Neuron (in vitro differentiated cells): ENCODE measurements at regions not wholly inside any gene's neighbourhood (a gene's known extent, or its start where the extent isn't known, plus 50 kb on each side); places are given as distances from the start of the nearest gene placed in this dataset.
"Not testable (repeated sequence)": the region's sequence is repeated elsewhere in the genome, so short reads cannot be mapped to it uniquely, and the experiment has no call there.

Experiments used
- H2AFZ ChIP-seq: one replicate; pipeline ENCODE4 v1.6.1; 2013; ENCODE audit warnings: low read depth, mild to moderate bottlenecking, inconsistent platforms, low read length, moderate library complexity
- H3K27me3 ChIP-seq: one replicate; pipeline ENCODE4 v1.6.1; 2013; ENCODE audit warnings: low read length; ENCODE audit not compliant: insufficient read depth
- H3K36me3 ChIP-seq: one replicate; pipeline ENCODE4 v1.6.1; 2013; ENCODE audit warnings: low read length; ENCODE audit not compliant: insufficient read depth
- H3K4me1 ChIP-seq: one replicate; pipeline ENCODE4 v1.6.1; 2013; ENCODE audit warnings: low read length; ENCODE audit not compliant: insufficient read depth
- H3K4me3 ChIP-seq: 2 replicates; pipeline ENCODE4 v1.5.1; 2013; ENCODE audit warnings: mild to moderate bottlenecking, low read length, moderate library complexity
- H3K9me3 ChIP-seq: one replicate; pipeline ENCODE4 v1.6.1; 2013; ENCODE audit warnings: low read length

DNA sequence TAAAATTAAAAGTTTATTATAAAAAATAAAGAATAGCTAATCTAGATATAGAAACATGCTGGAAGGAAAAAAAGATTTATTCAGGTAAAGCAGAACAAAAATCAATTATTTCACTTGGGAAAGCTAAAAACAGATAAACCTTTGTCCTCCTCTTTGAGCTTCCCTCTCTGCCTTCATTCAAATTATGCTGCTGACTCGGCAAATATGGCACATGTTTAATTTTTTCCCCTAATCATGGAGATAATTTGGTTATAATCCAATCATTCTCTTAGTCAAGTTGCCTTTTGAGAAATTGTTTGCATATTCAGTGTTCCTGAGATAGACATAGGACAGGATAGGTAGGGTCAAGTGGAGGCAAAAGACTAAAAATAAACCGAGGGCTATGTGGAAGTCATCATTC lies 556.8 kb upstream of the PTCHD4 start:
- H3K4me1 ChIP-seq: no peaks in the 10 kb centered on the region
- no peak overlapping the region for H2AFZ ChIP-seq
- no peaks in the 10 kb centered on the region for H3K36me3 ChIP-seq
- no peak overlapping the region for H3K4me3 ChIP-seq
- H3K27me3 ChIP-seq: no peaks in the 10 kb centered on the region
- no peaks in the 10 kb centered on the region for H3K9me3 ChIP-seq

DNA sequence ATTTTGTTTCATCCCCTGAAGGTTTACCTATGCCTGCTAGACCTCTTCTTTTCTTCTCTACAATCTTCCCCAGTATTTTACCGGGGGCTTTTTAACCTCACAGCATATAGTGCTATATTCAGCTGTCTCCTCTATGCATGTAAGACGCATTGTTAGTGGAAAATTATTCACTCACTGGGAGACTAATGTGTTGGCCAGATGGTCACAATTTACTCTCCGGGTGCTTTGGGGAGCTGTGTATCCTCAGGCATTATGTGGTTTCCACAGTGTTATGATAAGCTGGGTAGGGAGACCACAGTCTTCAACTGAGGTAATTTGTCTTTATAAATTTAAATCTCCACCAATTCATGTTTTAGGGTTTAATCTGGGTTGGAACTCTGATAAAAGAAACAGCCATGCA lies 553.8 kb upstream of the PTCHD4 start:
- no peak overlapping the region for H2AFZ ChIP-seq
- H3K4me1 ChIP-seq: no peaks in the 10 kb centered on the region
- no peak overlapping the region for H3K4me3 ChIP-seq
- no peaks in the 10 kb centered on the region for H3K9me3 ChIP-seq
- no peaks in the 10 kb centered on the region for H3K36me3 ChIP-seq
- H3K27me3 ChIP-seq: no peaks in the 10 kb centered on the region

DNA sequence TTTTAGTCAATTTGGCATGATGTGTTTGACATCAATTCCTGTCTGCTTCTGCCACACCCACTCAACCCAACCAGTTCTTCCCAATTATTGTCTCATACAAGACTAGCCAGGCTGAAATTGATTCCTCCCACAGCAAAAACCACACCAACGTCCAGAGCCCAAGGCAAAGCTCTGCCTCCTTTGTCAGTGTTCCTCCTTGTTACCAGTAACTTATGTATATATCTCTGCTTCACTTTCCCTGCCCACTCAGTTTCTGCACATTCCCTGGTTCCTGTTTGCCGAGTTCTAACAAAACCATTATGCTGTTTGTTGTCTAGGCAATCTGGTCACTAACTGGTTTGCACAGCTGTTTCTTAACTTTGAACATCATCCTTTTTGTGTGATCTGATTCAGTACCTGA lies 547.9 kb upstream of the PTCHD4 start:
- no peak overlapping the region for H3K4me3 ChIP-seq
- no peaks in the 10 kb centered on the region for H3K27me3 ChIP-seq
- no peaks in the 10 kb centered on the region for H3K9me3 ChIP-seq
- H3K36me3 ChIP-seq: no peaks in the 10 kb centered on the region
- H3K4me1 ChIP-seq: no peaks in the 10 kb centered on the region
- no peak overlapping the region for H2AFZ ChIP-seq

DNA sequence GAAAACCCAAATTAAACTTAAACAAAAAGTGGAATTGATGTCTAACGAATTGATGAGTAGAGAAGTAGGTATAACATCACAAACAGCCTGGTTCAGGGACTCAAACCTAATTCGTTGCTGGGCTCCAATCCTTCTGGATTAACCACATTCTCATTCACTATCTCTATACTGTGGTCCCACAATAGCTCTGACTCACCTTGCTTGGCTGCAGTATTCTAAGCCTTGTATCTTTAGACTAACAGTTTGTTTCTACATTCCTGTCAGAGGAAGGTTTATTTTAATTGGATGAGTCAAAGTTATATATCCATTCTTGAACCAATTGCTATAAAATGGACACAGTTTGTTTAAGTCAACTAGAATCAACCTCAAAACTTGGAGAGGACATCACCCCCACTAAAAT lies 530.5 kb upstream of the PTCHD4 start:
- Histone ChIP-seq H3K36me3 (no peaks in the 10 kb centered on the region), H2AFZ (no peak overlapping the region), H3K9me3 (no peaks in the 10 kb centered on the region), H3K4me3 (no peak overlapping the region), H3K4me1 (no peaks in the 10 kb centered on the region), H3K27me3 (no peaks in the 10 kb centered on the region)

DNA sequence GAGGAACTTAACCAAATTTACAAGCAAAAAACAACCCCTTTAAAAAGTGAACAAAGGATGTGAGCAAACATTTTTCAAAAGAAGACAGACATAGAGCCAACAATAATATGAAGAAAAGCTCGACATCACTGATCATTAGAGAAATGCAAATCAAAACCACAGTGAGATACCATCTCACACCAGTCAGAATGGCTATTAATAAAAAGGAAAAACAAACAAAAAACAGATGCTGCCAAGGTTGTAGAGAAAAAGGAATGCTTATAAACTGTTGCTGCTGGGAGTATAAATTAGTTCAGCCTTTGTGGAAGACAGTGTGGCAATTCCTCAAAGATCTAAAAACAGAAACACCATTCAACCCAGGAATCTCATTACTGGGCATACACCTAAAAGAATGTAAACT lies 527.8 kb upstream of the PTCHD4 start:
- H3K9me3 ChIP-seq, H3K27me3 ChIP-seq, H3K4me1 ChIP-seq, H3K4me3 ChIP-seq, H3K36me3 ChIP-seq, H2AFZ ChIP-seq: not testable (repeated sequence)

DNA sequence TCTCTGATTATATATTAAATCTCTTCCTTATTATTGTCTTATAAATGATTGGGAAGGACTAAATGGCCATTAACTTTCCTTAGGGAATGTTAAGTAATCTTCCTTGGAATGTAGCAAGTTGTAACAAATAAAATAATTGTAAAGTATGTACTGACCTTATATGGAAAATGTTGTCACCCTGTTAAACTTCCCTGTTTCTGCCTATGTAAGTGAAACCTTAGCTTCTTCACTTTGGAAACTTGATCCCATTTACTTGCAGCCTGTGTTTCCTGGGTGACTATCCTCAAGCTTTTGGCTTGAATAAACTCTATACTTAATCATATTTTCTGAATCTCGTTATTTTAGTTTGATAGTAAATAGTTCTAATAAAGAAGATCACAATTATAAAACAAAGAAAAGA lies 519.5 kb upstream of the PTCHD4 start:
- H2AFZ ChIP-seq: no peak overlapping the region
- no peaks in the 10 kb centered on the region for H3K9me3 ChIP-seq
- no peaks in the 10 kb centered on the region for H3K36me3 ChIP-seq
- H3K4me3 ChIP-seq: no peak overlapping the region
- H3K27me3 ChIP-seq: no peaks in the 10 kb centered on the region
- peaks cover 4% of the 10 kb centered on the region for H3K4me1 ChIP-seq

DNA sequence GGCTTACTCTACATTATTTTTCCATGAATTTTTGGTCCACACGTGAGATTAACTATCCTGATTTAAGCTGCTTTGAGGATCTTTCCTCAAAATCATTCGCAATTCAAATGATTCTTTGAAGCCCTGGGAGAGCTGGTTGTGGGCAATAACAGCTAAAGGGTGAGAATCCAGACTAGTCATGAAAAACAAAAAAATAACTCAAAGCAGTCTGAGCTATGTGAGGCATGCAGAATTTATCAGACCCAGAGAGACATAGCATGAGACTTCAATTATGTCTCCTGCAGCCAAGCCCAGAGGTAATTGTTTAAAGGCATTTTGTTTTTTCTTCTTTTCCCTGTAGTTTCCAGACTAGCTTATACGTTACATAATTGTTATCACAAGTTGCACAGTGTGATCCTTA lies 517.3 kb upstream of the PTCHD4 start:
- H3K36me3 ChIP-seq: no peaks in the 10 kb centered on the region
- H2AFZ ChIP-seq: no peak overlapping the region
- peaks cover 4% of the 10 kb centered on the region for H3K4me1 ChIP-seq
- H3K9me3 ChIP-seq: no peaks in the 10 kb centered on the region
- no peak overlapping the region for H3K4me3 ChIP-seq
- no peaks in the 10 kb centered on the region for H3K27me3 ChIP-seq

DNA sequence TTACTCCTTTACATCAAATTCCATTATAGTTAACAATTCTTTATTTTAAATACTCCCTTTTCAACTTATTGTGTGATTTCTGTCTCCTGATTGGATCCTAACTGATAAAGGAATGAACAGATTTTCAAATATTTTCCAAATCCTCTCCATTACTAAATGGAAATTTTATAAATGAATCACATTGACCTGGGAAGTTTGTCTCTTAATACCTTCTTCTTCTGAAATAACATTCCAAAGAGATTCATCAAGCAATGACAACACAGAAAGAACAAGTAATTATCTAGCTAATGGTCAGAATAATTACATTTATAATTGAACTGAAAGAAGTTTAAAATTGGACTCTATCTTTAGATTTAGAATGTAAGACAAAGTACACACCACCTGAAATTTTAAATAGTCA lies 515.4 kb upstream of the PTCHD4 start:
- no peaks in the 10 kb centered on the region for H3K9me3 ChIP-seq
- H2AFZ ChIP-seq: no peak overlapping the region
- H3K4me3 ChIP-seq: no peak overlapping the region
- H3K4me1 ChIP-seq: peaks cover 4% of the 10 kb centered on the region
- no peaks in the 10 kb centered on the region for H3K36me3 ChIP-seq
- no peaks in the 10 kb centered on the region for H3K27me3 ChIP-seq

DNA sequence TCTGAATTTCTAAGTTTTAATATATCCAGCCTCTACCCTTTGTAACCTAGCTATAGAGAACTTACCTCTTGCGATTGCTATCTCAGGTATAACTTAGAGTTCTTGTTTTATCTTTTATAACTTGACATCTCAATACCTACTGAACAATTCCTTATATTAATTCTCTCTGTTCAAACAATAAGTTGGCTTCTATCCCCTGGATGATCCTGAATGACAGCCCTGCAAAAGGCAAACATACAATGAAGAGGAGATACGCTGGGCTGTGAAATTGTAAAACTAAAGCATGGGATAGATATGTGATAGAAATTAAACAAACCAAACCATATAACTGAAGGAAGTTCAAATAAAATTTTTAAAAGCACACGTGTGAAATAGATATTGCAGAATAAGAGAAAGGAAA lies 513.6 kb upstream of the PTCHD4 start:
- no peak overlapping the region for H3K4me3 ChIP-seq
- no peaks in the 10 kb centered on the region for H3K9me3 ChIP-seq

DNA sequence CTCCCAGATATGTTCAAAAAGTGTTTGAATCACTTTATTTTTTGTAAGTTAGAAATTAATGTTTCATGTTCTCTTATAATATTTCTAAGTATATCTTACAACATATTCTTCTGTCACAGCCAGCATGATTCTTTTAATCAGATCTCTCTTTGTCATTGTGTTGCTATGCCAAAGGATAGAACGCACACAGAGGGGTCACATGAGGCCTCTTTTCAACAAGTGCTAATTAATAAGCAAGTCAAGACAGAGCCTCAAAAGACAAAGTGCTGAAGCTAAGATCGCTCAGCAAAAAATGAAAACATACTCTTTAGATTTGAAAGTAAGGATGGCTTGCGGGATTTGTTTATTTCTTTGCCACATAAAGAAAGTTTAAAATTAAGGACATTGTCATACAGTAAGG lies 508.8 kb upstream of the PTCHD4 start:
- no peaks in the 10 kb centered on the region for H3K27me3 ChIP-seq
- H3K36me3 ChIP-seq: no peaks in the 10 kb centered on the region
- no peak overlapping the region for H2AFZ ChIP-seq
- H3K4me3 ChIP-seq: no peak overlapping the region
- H3K9me3 ChIP-seq: no peaks in the 10 kb centered on the region
- peaks cover 4% of the 10 kb centered on the region for H3K4me1 ChIP-seq

More for the DNA sequence above, 513.6 kb upstream of the PTCHD4 start:
- Histone ChIP-seq H3K36me3 (no peaks in the 10 kb centered on the region), H3K27me3 (no peaks in the 10 kb centered on the region), H3K4me1 (peaks cover 8% of the 10 kb centered on the region), H2AFZ (no peak overlapping the region)

DNA sequence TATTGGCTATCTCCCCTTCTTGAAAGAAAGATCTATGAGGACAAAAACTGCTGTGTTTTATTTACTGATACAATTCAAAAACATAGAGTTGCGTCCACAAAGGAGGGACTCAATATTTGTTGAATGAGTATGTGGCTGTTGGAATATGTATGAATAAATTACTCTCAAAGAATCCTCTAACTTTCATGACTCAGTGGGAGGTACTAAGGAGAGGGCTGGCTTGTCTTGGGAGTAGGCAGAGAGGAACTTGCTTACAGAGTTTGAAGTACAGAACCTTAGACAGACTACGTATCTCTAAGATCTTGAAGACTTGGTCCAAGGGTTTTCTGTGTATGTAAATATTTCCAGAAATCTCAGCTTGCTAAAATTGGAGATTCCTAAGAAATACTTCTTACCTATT lies 504.0 kb upstream of the PTCHD4 start:
- Histone ChIP-seq H3K4me1 (peaks cover 3% of the 10 kb centered on the region), H2AFZ (no peak overlapping the region), H3K4me3 (no peak overlapping the region), H3K27me3 (no peaks in the 10 kb centered on the region), H3K9me3 (no peaks in the 10 kb centered on the region), H3K36me3 (no peaks in the 10 kb centered on the region)

DNA sequence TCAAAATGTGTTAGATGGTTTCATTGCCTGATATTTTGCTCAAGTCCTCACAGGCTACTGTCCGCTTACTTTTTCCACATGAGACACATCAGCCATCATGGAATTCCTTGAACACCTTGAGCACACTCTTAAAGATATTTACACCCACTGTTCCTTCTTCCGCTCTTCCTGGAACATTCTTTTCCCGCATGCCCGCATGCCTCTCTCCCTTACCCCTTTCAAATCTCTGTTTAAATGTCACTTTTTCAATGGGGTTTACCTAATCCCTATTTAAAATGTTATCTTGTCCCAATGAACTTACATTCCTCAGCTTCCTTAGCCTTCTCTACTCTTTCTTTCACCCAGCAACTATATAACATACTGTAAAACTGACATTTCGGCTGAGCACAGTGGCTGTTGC lies 503.3 kb upstream of the PTCHD4 start:
- Histone ChIP-seq H2AFZ (no peak overlapping the region), H3K9me3 (no peaks in the 10 kb centered on the region), H3K4me3 (no peak overlapping the region), H3K4me1 (no peaks in the 10 kb centered on the region), H3K27me3 (no peaks in the 10 kb centered on the region), H3K36me3 (no peaks in the 10 kb centered on the region)

DNA sequence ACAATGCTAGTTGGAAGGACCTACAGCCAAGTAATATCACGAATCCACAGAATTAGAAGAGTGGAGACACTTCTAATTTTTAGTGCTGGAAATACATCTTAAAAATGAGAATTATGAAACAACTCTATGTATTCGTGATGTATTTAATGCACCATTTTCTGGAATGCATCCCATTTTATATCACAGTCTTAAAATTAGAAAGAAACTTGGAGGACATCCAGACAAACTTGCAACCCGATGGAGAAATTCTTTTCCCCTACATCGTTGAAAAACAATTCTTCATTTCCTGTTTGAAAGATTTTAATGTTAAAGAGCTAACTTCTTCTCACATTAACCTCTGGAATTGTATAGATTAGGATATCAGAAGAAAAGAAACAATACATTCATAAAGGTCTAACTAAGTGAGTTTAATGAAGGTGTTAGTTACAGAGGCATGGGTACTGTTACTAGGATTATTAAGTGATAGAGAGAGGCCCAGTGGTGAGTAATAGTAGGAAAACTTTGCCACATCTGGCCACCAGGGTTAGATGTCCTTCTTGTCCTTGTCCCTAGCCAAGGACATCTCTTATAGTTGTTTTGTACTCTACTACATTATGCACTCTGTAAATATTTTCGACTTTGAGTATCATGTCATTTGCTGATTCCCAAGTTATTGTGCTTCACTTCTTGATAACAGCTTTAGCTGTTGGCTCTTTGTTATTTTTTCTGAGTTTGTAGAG lies 502.4 kb upstream of the PTCHD4 start:
- H3K4me1 ChIP-seq: no peaks in the 10 kb centered on the region
- H3K4me3 ChIP-seq: no peak overlapping the region
- H3K27me3 ChIP-seq: no peaks in the 10 kb centered on the region
- no peaks in the 10 kb centered on the region for H3K9me3 ChIP-seq
- H2AFZ ChIP-seq: no peak overlapping the region
- no peaks in the 10 kb centered on the region for H3K36me3 ChIP-seq

DNA sequence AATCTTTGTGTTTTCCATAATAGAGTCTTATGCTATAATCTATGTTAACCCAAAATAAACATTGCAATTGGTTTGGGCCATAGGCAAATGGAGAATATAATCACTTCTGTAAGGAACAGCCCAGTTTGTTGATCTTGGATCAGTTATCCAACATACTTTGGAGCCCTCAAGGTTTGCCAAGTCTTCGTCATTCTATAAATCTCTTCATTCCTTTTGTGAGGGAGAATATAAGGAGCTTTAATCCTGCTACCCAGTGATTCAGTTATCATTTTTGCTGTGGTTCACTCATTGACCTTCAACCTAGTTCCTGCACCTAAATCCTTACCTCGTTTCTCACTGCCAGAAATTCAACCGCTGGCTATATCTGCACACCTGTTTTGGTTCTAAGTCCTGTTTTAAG lies 500.3 kb upstream of the PTCHD4 start:
- no peaks in the 10 kb centered on the region for H3K36me3 ChIP-seq
- H2AFZ ChIP-seq: no peak overlapping the region
- H3K4me1 ChIP-seq: no peaks in the 10 kb centered on the region
- H3K27me3 ChIP-seq: no peaks in the 10 kb centered on the region
- H3K9me3 ChIP-seq: no peaks in the 10 kb centered on the region
- H3K4me3 ChIP-seq: no peak overlapping the region
